ENCODE measurements at regions not wholly inside any gene's neighbourhood (a gene's known extent, or its start where the extent isn't known, plus 50 kb on each side); places are given as distances from the start of the nearest gene placed in this dataset.
A peak's percentile ranks its signal among the peaks of the same experiment; 100 is the strongest.

- Histone ChIP-seq H3K9ac (replicated peaks in 1 of 4; ENCODE audit: extremely low read depth in 1 of 4, low read depth in 3 of 4, low read length in 3 of 4) (no peak overlapping the region), H3K4ac (replicated peaks; ENCODE audit: insufficient read length, low read depth, low read length) (no peak overlapping the region), H2BK15ac (ENCODE audit: low read length) (no peak overlapping the region), H4K91ac (replicated peaks; ENCODE audit: insufficient read length, low read length) (no peak overlapping the region), H2BK20ac (ENCODE audit: low read length) (no peak overlapping the region), H2AFZ (ENCODE audit: low read length) (no peak overlapping the region), H4K20me1 (replicated peaks in 1 of 2; ENCODE audit: control insufficient read depth in 1 of 2, insufficient read depth in 2 of 2, low read length in 2 of 2) (peaks cover 11 to 29% of the 10 kb centered on the region in 2 experiments), H4K5ac (ENCODE audit: insufficient read length, low read depth, low read length) (no peak overlapping the region), H3K4me3 (ENCODE audit: extremely low read depth in 1 of 4, insufficient read depth in 2 of 4, low read depth in 3 of 4, low read length in 4 of 4) (peak overlapping the region in 1 of 4 experiments; percentile 83; a peak in 3 of 8 replicates), H3K27me3 (replicated peaks in 1 of 4; ENCODE audit: control insufficient read depth in 3 of 4, extremely low read depth in 1 of 4, insufficient read depth in 3 of 4, low read length in 3 of 4) (no peaks in the 10 kb centered on the region), H3K18ac (ENCODE audit: extremely low read depth, low read length) (no peak overlapping the region), H2BK12ac (ENCODE audit: low read depth, low read length) (no peak overlapping the region), H4K8ac (ENCODE audit: extremely low read depth, insufficient read depth, low read length) (no peak overlapping the region), H3K14ac (ENCODE audit: insufficient read length) (no peak overlapping the region), H3K4me1 (replicated peaks in 1 of 4; ENCODE audit: control insufficient read depth in 3 of 4, insufficient read depth in 4 of 4, low read length in 3 of 4) (peaks cover 0 to 7% (median 0%) of the 10 kb centered on the region in 4 experiments; a peak in 2 of 7 replicates), H2BK5ac (ENCODE audit: low read depth, low read length) (no peak overlapping the region), H2AK5ac (ENCODE audit: low read depth, low read length) (no peak overlapping the region), H3K23me2 (ENCODE audit: low read depth, low read length) (no peaks in the 10 kb centered on the region), H2BK120ac (replicated peaks; ENCODE audit: low read depth, low read length) (no peak overlapping the region), H3K9me3 (ENCODE audit: insufficient read depth in 2 of 2, low read depth in 1 of 2, low read length in 1 of 2) (no peaks in the 10 kb centered on the region), H3K36me3 (ENCODE audit: control insufficient read depth in 2 of 4, insufficient read depth in 4 of 4, low read length in 3 of 4) (peaks cover 0 to 71% (median 7%) of the 10 kb centered on the region in 4 experiments; a peak in 4 of 8 replicates), H3K4me2 (ENCODE audit: insufficient read depth in 1 of 2, low read depth in 2 of 2, low read length in 2 of 2) (peak overlapping the region in 1 of 2 experiments; percentile 25; a peak in 2 of 4 replicates), H3K56ac (replicated peaks; ENCODE audit: insufficient read length, low read depth, low read length) (no peak overlapping the region), H3K79me1 (ENCODE audit: low read depth, low read length) (no peaks in the 10 kb centered on the region), H3K23ac (ENCODE audit: insufficient read length) (no peak overlapping the region), H3K27ac (ENCODE audit: low read depth, low read length) (no peak overlapping the region), H3K79me2 (ENCODE audit: control insufficient read depth in 1 of 2, insufficient read depth in 2 of 2, low read length in 2 of 2) (peaks cover 23 to 100% of the 10 kb centered on the region in 2 experiments)
- no peak for DNase-seq (ENCODE audit: low read depth in 1 of 2, low spot score in 2 of 2)
- TF ChIP-seq POLR2AphosphoS5 (IDR thresholded peaks at IDR 0.05; ENCODE audit: low read depth, low read length) = peak; percentile 80; the same call in 1 of the 2 replicates
- TF ChIP-seq GABPA (IDR thresholded peaks at IDR 0.05; ENCODE audit: borderline replicate concordance, insufficient read depth, low read length) = no peak
- TF ChIP-seq POLR2A (IDR thresholded peaks at IDR 0.05; ENCODE audit: control extremely low read depth in 1 of 2, low read depth in 2 of 2, low read length in 2 of 2) = peak in 1 of 2 experiments; percentile 64; a peak in 2 of 3 replicates
- no peak for FAIRE-seq
- 89% methylated on average over 1 of the region's 1 CpG; no CpG with 5 or more reads in 1 of the 2 experiments for WGBS, 2 experiments (ENCODE audit: extremely low coverage in 1 of 2, insufficient coverage in 1 of 2, insufficient read length in 1 of 2, insufficient replicate concordance in 2 of 2, low coverage in 1 of 2, low lambda C conversion rate in 2 of 2, missing lambda C conversion rate in 1 of 2)
- ChIA-PET CTCF (ENCODE audit: partially characterized antibody) (no interaction called here), POLR2A (ENCODE audit: partially characterized antibody) (interaction anchor here (0.9 to 7.4 kb wide), 2 partner anchors 8 to 10 kb away, joined by 4 to 79 read pairs; no protein-coding TSS in a partner anchor)
Measured at GRCh38 chr5:25435882-25436281, 791.1 kb upstream of the CDH10 start.

All from H1 (cell line).